CD4-positive, CD25-positive, alpha-beta regulatory T cell (primary cell): ENCODE measurements at regions not wholly inside any gene's neighbourhood (a gene's known extent, or its start where the extent isn't known, plus 50 kb on each side); places are given as distances from the start of the nearest gene placed in this dataset.

ENCODE experiments used
- ATAC-seq, 2 donors: fragments of 150-1000 bp; cut with Tn5 transposase; one replicate each; pipeline ENCODE4 v1.10.0; 2021; ENCODE audit warnings: low read depth in 2 of 2, moderate number of reproducible peaks in 2 of 2, moderate library complexity in 1 of 2
- DNase-seq, 3 donors: peaks; one replicate each; pipeline versions ENCODE4 v3.0.0 to v3.0.0-alpha.2; 2012 to 2022; ENCODE audit warnings: mixed read lengths in 1 of 3
- H3K27ac ChIP-seq: one replicate; pipeline ENCODE4 v1.7.0; 2013; ENCODE audit warnings: mild to moderate bottlenecking, low read length; ENCODE audit not compliant: insufficient read depth, poor library complexity, severe bottlenecking
- H3K27me3 ChIP-seq: one replicate; pipeline ENCODE4 v1.7.0; 2013; ENCODE audit warnings: low read length; ENCODE audit not compliant: control insufficient read depth, insufficient read depth
- H3K36me3 ChIP-seq: one replicate; pipeline ENCODE4 v1.7.0; 2013; ENCODE audit warnings: mild to moderate bottlenecking, low read length, moderate library complexity; ENCODE audit not compliant: control insufficient read depth, insufficient read depth
- H3K4me1 ChIP-seq: 2 replicates; pipeline ENCODE4 v1.7.0; 2013; ENCODE audit warnings: mild to moderate bottlenecking, low read length; ENCODE audit not compliant: insufficient read depth, control insufficient read depth, poor library complexity, severe bottlenecking
- H3K4me3 ChIP-seq: one replicate; pipeline ENCODE4 v1.7.0; 2013; ENCODE audit warnings: low read depth, mild to moderate bottlenecking, low read length, moderate library complexity
- H3K9me3 ChIP-seq, 2 experiments: 1 replicate in 1 of 2; 2 replicates in 1 of 2; pipeline ENCODE4 v1.7.0; 2013; ENCODE audit warnings: low read length in 2 of 2, mild to moderate bottlenecking in 1 of 2, moderate library complexity in 1 of 2; ENCODE audit not compliant: control insufficient read depth in 2 of 2
- H3K27ac Mint-ChIP-seq, 3 donors: one replicate each; pipeline ENCODE4 v1.8.0; 2020 to 2022; ENCODE audit warnings: mild to moderate bottlenecking in 3 of 3, mixed read lengths in 3 of 3, moderate library complexity in 2 of 3
- H3K27me3 Mint-ChIP-seq: one replicate; pipeline ENCODE4 v1.8.0; 2022; ENCODE audit warnings: mild to moderate bottlenecking, mixed read lengths
- H3K36me3 Mint-ChIP-seq: one replicate; pipeline ENCODE4 v1.8.0; 2020; ENCODE audit warnings: mixed read lengths
- H3K4me1 Mint-ChIP-seq, 4 donors: one replicate each; pipeline ENCODE4 v1.8.0; 2020 to 2022; ENCODE audit warnings: mixed read lengths in 4 of 4, mild to moderate bottlenecking in 1 of 4
- H3K4me3 Mint-ChIP-seq, 4 donors: one replicate each; pipeline ENCODE4 v1.8.0; 2020 to 2022; ENCODE audit warnings: mild to moderate bottlenecking in 4 of 4, mixed read lengths in 4 of 4, moderate library complexity in 3 of 4
- H3K9me3 Mint-ChIP-seq, 7 donors: one replicate each; pipeline ENCODE4 v1.8.0; 2020 to 2022; ENCODE audit warnings: mixed read lengths in 7 of 7, mild to moderate bottlenecking in 3 of 7, moderate library complexity in 2 of 7

DNA sequence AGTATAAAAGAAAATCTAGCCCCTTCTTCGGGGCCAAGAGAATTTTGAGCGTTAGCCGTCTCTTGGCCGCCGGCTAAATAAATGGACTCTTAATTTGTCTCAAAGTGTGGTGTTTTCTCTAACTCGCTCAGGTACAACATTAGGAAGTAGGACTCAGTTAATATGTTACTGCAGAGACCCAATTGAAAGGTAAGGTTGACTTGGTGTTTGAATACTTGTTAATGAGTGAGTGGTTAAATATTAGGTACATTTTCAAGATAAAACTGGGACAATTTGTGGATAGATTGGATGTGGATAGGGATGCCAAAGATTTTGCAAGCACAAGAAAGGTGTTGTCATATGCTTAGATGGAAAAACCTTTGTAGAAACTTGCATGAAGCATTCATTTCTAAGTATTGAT lies 1177.3 kb upstream of the CDH18 start:
- Mint-ChIP-seq H3K27ac (no peak overlapping the region), H3K36me3 (no peaks in the 10 kb centered on the region), H3K27me3 (no peaks in the 10 kb centered on the region), H3K4me1 (no peaks in the 10 kb centered on the region), H3K4me3 (no peak overlapping the region), H3K9me3 (peaks cover 0 to 13% (median 6%) of the 10 kb centered on the region in 7 donors)
- ATAC-seq (no peak), DNase-seq (no peak)
- Histone ChIP-seq H3K36me3 (no peaks in the 10 kb centered on the region), H3K4me3 (no peak overlapping the region), H3K27ac (no peak overlapping the region), H3K4me1 (no peaks in the 10 kb centered on the region), H3K9me3 (peaks cover 3 to 4% of the 10 kb centered on the region in 2 experiments), H3K27me3 (no peaks in the 10 kb centered on the region)

DNA sequence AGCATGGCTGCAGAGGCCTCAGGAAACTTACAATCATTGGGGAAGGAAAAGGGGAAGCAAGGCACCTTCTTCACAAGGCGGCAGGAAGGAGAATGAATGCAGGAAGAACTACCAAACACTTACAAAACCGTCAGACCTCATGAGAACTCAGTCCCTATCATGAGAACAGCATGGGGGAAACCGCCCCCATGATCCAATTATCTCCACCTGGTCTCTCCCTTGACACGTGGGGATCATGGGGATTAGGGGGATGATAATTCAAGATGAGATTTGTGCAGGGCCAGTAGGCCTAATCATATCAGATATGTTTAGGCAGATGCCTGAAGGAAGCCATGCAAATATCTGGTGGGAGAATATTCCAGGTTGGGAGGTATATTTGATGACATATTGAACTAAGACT lies 1176.4 kb upstream of the CDH18 start:
- H3K36me3 ChIP-seq = no peaks in the 10 kb centered on the region
- H3K4me3 Mint-ChIP-seq = no peak overlapping the region
- no peaks in the 10 kb centered on the region for H3K4me1 ChIP-seq
- no peaks in the 10 kb centered on the region for H3K4me1 Mint-ChIP-seq
- H3K27me3 ChIP-seq = no peaks in the 10 kb centered on the region
- no peak overlapping the region for H3K27ac Mint-ChIP-seq
- no peak overlapping the region for H3K27ac ChIP-seq
- no peak overlapping the region for H3K4me3 ChIP-seq
- H3K9me3 Mint-ChIP-seq = peaks cover under 1 to 16% (median 6%) of the 10 kb centered on the region in 7 donors
- no peaks in the 10 kb centered on the region for H3K36me3 Mint-ChIP-seq
- ATAC-seq (no peak), DNase-seq (no peak)
- peaks cover 3 to 4% of the 10 kb centered on the region in 2 experiments for H3K9me3 ChIP-seq
- no peaks in the 10 kb centered on the region for H3K27me3 Mint-ChIP-seq

DNA sequence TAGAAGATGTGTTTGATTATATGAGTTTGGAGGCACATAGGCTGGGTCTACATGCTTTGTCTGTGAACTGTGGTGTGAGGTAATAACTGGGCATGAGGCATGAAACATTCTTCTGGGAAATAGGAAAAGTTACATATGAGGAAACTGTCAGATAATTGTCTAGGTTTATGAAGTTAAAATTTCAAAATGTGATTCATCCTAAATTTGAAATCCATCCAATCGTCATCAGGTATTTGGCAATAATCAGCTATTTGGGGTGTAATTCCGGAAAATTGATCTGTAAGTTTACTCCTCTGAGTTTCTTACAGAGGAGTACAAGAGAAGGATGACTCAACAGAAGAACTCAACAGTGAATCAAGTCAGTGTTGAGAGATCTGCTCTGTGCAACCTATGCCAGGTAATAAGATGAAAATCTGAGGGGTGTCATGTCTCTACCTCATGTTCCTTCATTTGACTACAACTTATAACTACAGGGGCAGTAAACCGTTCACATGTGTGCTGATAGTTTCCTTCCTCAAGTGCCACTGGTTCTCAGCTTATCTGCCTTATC lies 1171.6 kb upstream of the CDH18 start:
- Mint-ChIP-seq H3K27ac (no peak overlapping the region), H3K9me3 (peaks cover 0 to 13% (median 7%) of the 10 kb centered on the region in 7 donors), H3K4me3 (no peak overlapping the region), H3K4me1 (no peaks in the 10 kb centered on the region), H3K27me3 (no peaks in the 10 kb centered on the region), H3K36me3 (no peaks in the 10 kb centered on the region)
- H3K27ac ChIP-seq = no peak overlapping the region
- H3K4me3 ChIP-seq = no peak overlapping the region
- no peaks in the 10 kb centered on the region for H3K27me3 ChIP-seq
- ATAC-seq (no peak), DNase-seq (no peak)
- H3K9me3 ChIP-seq = peaks cover 3 to 9% of the 10 kb centered on the region in 2 experiments
- no peaks in the 10 kb centered on the region for H3K4me1 ChIP-seq
- H3K36me3 ChIP-seq = no peaks in the 10 kb centered on the region

DNA sequence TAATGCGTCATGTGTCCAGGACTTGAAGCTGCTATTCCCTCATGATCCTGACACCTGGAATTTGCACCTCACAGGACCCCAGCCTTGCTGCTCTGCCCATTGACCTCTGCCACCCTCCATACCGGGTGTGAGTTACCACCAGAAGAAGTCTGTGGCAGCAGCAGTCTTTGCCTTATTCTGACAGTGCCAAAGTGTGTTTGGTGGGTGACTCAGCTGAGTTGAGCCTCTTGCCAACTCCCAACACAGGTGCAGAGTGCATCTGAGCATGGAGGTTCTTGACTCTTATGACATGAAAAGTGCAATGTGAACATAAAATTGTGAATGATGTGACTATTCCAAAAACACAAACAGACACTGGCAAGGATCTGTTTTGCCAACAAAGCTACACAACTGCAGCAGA lies 1166.5 kb upstream of the CDH18 start:
- Histone ChIP-seq H3K27me3 (no peaks in the 10 kb centered on the region), H3K27ac (no peak overlapping the region), H3K4me1 (no peaks in the 10 kb centered on the region), H3K4me3 (no peak overlapping the region), H3K9me3 (peaks cover 2 to 6% of the 10 kb centered on the region in 2 experiments), H3K36me3 (no peaks in the 10 kb centered on the region)
- no peak overlapping the region for H3K27ac Mint-ChIP-seq
- DNase-seq (no peak), ATAC-seq (no peak)
- no peaks in the 10 kb centered on the region for H3K36me3 Mint-ChIP-seq
- H3K27me3 Mint-ChIP-seq = no peaks in the 10 kb centered on the region
- H3K9me3 Mint-ChIP-seq = peaks cover 0 to 10% (median 7%) of the 10 kb centered on the region in 7 donors
- H3K4me3 Mint-ChIP-seq = no peak overlapping the region
- no peaks in the 10 kb centered on the region for H3K4me1 Mint-ChIP-seq

DNA sequence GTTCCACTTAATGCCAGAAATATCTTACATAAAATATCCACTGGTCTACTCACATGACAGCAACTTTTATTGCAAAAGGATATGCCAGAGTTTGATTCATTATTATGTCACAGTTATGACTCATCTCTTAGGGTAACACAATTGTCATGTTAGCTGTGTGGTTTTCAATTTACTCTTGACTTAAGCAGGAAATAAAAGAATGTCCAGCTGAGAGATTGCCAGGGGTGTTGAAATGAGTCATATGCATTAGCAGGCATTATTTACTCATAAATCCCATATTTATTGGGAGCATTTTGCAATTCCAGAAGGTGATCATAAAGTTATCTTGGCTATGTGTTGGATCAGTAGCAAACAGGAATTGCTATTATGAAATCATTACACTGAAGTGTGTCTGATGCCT lies 1164.6 kb upstream of the CDH18 start:
- Histone ChIP-seq H3K36me3 (no peaks in the 10 kb centered on the region), H3K4me1 (no peaks in the 10 kb centered on the region), H3K27me3 (no peaks in the 10 kb centered on the region), H3K27ac (no peak overlapping the region), H3K4me3 (no peak overlapping the region), H3K9me3 (peaks cover 2 to 6% of the 10 kb centered on the region in 2 experiments)
- Mint-ChIP-seq H3K27ac (peak overlapping the region in 1 of 3 donors; percentile 43), H3K27me3 (no peaks in the 10 kb centered on the region), H3K36me3 (no peaks in the 10 kb centered on the region), H3K4me3 (no peak overlapping the region), H3K9me3 (peaks cover 0 to 9% (median 3%) of the 10 kb centered on the region in 7 donors), H3K4me1 (no peaks in the 10 kb centered on the region)
- DNase-seq = no peak
- ATAC-seq = no peak

DNA sequence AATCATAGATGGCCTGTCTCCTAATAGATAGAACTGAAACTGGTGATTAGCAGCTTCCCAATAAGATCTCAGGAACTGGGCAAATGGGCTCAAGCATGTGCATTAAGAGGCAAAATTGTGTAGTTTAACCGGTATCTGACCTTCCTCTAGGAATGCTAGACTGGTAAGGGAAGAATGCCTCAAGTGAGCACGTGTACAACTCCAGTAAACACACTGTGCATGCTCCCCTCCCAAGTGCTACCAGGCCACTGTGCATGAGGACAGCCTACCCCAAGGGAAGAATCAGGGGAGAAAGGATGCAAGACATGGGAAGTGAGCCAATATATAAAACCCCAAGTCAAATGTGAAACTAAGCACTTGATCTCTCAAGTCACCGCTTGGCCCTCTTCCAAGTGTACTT lies 1157.4 kb upstream of the CDH18 start:
- no peak overlapping the region for H3K27ac Mint-ChIP-seq
- no peak overlapping the region for H3K4me3 ChIP-seq
- H3K27ac ChIP-seq = no peak overlapping the region
- H3K27me3 ChIP-seq = no peaks in the 10 kb centered on the region
- H3K4me1 Mint-ChIP-seq = no peaks in the 10 kb centered on the region
- H3K27me3 Mint-ChIP-seq = peaks cover 4% of the 10 kb centered on the region
- H3K4me1 ChIP-seq = no peaks in the 10 kb centered on the region
- H3K36me3 ChIP-seq = no peaks in the 10 kb centered on the region
- ATAC-seq (no peak), DNase-seq (no peak)
- no peaks in the 10 kb centered on the region for H3K9me3 ChIP-seq
- H3K9me3 Mint-ChIP-seq = peaks cover 3 to 20% (median 5%) of the 10 kb centered on the region in 7 donors
- H3K36me3 Mint-ChIP-seq = no peaks in the 10 kb centered on the region
- H3K4me3 Mint-ChIP-seq = no peak overlapping the region

DNA sequence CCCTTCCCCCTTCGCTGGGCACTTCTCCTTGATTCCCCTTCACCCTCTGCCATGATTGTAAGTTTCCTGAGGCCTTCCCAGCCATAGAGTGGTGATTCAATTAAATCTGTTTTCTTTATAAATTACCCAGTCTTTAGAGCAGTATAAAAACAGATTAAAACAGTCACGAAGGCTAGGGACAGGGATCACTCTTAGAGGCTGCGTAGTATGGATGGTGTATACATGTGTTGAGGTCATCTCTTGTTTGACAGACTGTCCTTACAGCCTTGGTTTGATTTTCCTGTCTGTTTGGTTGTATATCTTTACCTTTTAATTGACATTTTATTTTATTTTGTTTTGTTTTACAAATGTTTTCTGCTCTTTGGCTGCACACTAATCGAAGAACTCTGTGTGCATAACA lies 1155.7 kb upstream of the CDH18 start:
- H3K27ac Mint-ChIP-seq = no peak overlapping the region
- Histone ChIP-seq H3K4me1 (no peaks in the 10 kb centered on the region), H3K27ac (no peak overlapping the region), H3K36me3 (no peaks in the 10 kb centered on the region), H3K27me3 (no peaks in the 10 kb centered on the region), H3K9me3 (no peaks in the 10 kb centered on the region), H3K4me3 (no peak overlapping the region)
- H3K27me3 Mint-ChIP-seq = peaks cover 4% of the 10 kb centered on the region
- ATAC-seq = no peak
- H3K4me1 Mint-ChIP-seq = no peaks in the 10 kb centered on the region
- no peaks in the 10 kb centered on the region for H3K36me3 Mint-ChIP-seq
- H3K9me3 Mint-ChIP-seq = peaks cover 2 to 19% (median 5%) of the 10 kb centered on the region in 7 donors
- DNase-seq = no peak
- no peak overlapping the region for H3K4me3 Mint-ChIP-seq

DNA sequence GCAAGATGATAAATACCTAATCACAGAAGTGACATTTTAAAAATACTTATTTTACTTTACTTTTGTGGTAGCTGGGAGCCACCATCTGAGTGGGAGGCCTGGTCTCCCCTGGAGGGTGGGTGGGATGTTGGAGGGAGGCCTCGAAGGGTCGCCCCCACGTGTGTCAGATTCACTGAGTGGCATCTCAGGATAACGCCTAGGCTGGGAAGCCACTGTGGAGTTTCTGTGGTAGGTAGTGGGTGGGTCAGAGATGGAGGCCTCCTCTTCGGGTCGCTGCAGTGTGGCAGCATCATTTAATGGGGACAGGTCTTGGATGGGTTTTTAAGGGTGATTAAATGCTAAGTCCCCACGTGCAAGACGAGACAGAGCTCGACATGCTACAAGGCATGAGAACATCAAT lies 1154.8 kb upstream of the CDH18 start:
- peaks cover 4% of the 10 kb centered on the region for H3K27me3 Mint-ChIP-seq
- DNase-seq (no peak), ATAC-seq (no peak)
- no peaks in the 10 kb centered on the region for H3K4me1 Mint-ChIP-seq
- H3K4me3 ChIP-seq = no peak overlapping the region
- H3K36me3 ChIP-seq = no peaks in the 10 kb centered on the region
- no peaks in the 10 kb centered on the region for H3K9me3 ChIP-seq
- no peaks in the 10 kb centered on the region for H3K36me3 Mint-ChIP-seq
- H3K27ac Mint-ChIP-seq = no peak overlapping the region
- peaks cover 2 to 24% (median 5%) of the 10 kb centered on the region in 7 donors for H3K9me3 Mint-ChIP-seq
- H3K27me3 ChIP-seq = no peaks in the 10 kb centered on the region
- no peaks in the 10 kb centered on the region for H3K4me1 ChIP-seq
- H3K27ac ChIP-seq = no peak overlapping the region
- no peak overlapping the region for H3K4me3 Mint-ChIP-seq
